GM12878 (cell line): ENCODE measurements at regions not wholly inside any gene's neighbourhood (a gene's known extent, or its start where the extent isn't known, plus 50 kb on each side); places are given as distances from the start of the nearest gene placed in this dataset.

Experiments
- ATAC-seq: fragments of 200-7000 bp; cut with Tn5 transposase; 3 replicates; pipeline ENCODE4 v1.9.1; 2020; ENCODE audit warnings: mild to moderate bottlenecking, moderate library complexity
- BruUV-seq: library from RNA; stranded (reverse); fragments of 400-500 nt; replicated peaks from 2 replicates; lab custom pipeline; 2021; lab: Mats Ljungman, UMichigan
- CTCF ChIA-PET: fragments of 300-600 bp; sonication (Branson Sonifier 250); formaldehyde crosslinking; extraction: SDS; loops from one replicate; lab custom pipeline; 2021; ENCODE audit warnings: inconsistent platforms; lab: Yijun Ruan, JAX
- POLR2A ChIA-PET: fragments of 350-600 bp; formaldehyde crosslinking; extraction: SDS; loops from one replicate; lab custom pipeline; 2021; ENCODE audit warnings: inconsistent platforms; lab: Charles Lee
- RAD21 ChIA-PET: fragments of 300-600 bp; sonication (Branson Sonifier 250); formaldehyde crosslinking; loops from one replicate; lab custom pipeline; 2023; ENCODE audit warnings: antibody characterized with exemption; ENCODE audit not compliant: unreplicated experiment; lab: Charles Lee
- SMC1A ChIA-PET: fragments of 300-600 bp; sonication (Branson Sonifier 250); formaldehyde crosslinking; loops from one replicate; lab custom pipeline; 2023; ENCODE audit not compliant: unreplicated experiment, uncharacterized antibody; lab: Charles Lee
- DNase-seq: peaks from one replicate; pipeline ENCODE4 v3.0.0-alpha.2; 2011; ENCODE audit warnings: low read depth, low spot score
- FAIRE-seq: peaks from 3 replicates; lab custom pipeline; 2011; peaks lifted over from hg19 to GRCh38; lab: Jason Lieb, UNC
- H2AFZ ChIP-seq: 2 replicates; pipeline ENCODE4 v1.6.0; 2011; ENCODE audit warnings: low read depth, low read length, control low read depth; ENCODE audit not compliant: control insufficient read depth
- H3K27ac ChIP-seq: 2 replicates; pipeline ENCODE4 v1.5.1; 2011; ENCODE audit warnings: control low read depth; ENCODE audit not compliant: control insufficient read depth, insufficient read depth
- H3K27me3 ChIP-seq, 2 experiments: replicated peaks in 1 of 2; 2 replicates each; pipeline versions ENCODE4 v1.6.0 to v1.6.1; 2011; ENCODE audit warnings: low read length in 1 of 2; ENCODE audit not compliant: control insufficient read depth in 2 of 2, insufficient read depth in 2 of 2
- H3K36me3 ChIP-seq, 2 experiments: 2 replicates each; pipeline ENCODE4 v1.5.1; 2011; ENCODE audit warnings: low read length in 1 of 2; ENCODE audit not compliant: control insufficient read depth in 2 of 2, insufficient read depth in 2 of 2
- H3K4me1 ChIP-seq: 2 replicates; pipeline ENCODE4 v1.6.1; 2011; ENCODE audit warnings: mild to moderate bottlenecking, low read length, moderate library complexity, mixed read lengths; ENCODE audit not compliant: control insufficient read depth, insufficient read depth
- H3K4me2 ChIP-seq: 2 replicates; pipeline ENCODE4 v1.6.0; 2011; ENCODE audit warnings: control low read depth; ENCODE audit not compliant: control insufficient read depth, insufficient read depth
- H3K4me3 ChIP-seq: fragments of 200-600 bp; sonication (generic); 2 replicates; pipeline ENCODE4 v1.5.1; 2016
- H3K79me2 ChIP-seq: 2 replicates; pipeline ENCODE4 v1.6.0; 2011; ENCODE audit warnings: low read length; ENCODE audit not compliant: control insufficient read depth, insufficient read depth
- H3K9ac ChIP-seq: 2 replicates; pipeline ENCODE4 v1.8.0; 2011; ENCODE audit warnings: low read length, control low read depth, mixed read lengths; ENCODE audit not compliant: control insufficient read depth, insufficient read depth
- H3K9me3 ChIP-seq: replicated peaks from 3 replicates; pipeline ENCODE4 v1.5.1; 2011; ENCODE audit warnings: mild to moderate bottlenecking, low read length; ENCODE audit not compliant: control insufficient read depth, insufficient read depth
- H4K20me1 ChIP-seq: 2 replicates; pipeline ENCODE4 v1.6.0; 2011; ENCODE audit not compliant: control insufficient read depth, insufficient read depth
- CREB1 ChIP-seq: IDR thresholded peaks from 2 replicates; pipeline ENCODE4 v1.6.1; 2012; ENCODE audit warnings: low read depth, mild to moderate bottlenecking, inconsistent platforms
- MLLT1 ChIP-seq: fragments of 450-650 bp; IDR thresholded peaks from 2 replicates; pipeline ENCODE4 v1.6.1; 2016; ENCODE audit warnings: mild to moderate bottlenecking
- POU2F2 ChIP-seq: IDR thresholded peaks from 3 replicates; pipeline ENCODE4 v1.6.1; 2011; ENCODE audit warnings: low read depth, mild to moderate bottlenecking, low read length, borderline replicate concordance
- RAD51 ChIP-seq: fragments of 450-650 bp; IDR thresholded peaks from 2 replicates; pipeline ENCODE4 v1.6.1; 2016; ENCODE audit warnings: moderate library complexity, mild to moderate bottlenecking, inconsistent platforms
- REST ChIP-seq: IDR thresholded peaks from 2 replicates; pipeline ENCODE4 v1.6.1; 2012; ENCODE audit warnings: mild to moderate bottlenecking, low read depth, low read length
- STAT3 ChIP-seq: IDR thresholded peaks from 2 replicates; pipeline ENCODE4 v1.6.1; 2011; ENCODE audit warnings: low read depth, low read length, improper control_type of control experiment
- USF1 ChIP-seq: IDR thresholded peaks from 2 replicates; pipeline ENCODE4 v1.6.1; 2011; ENCODE audit warnings: borderline replicate concordance, low read depth, mild to moderate bottlenecking, moderate library complexity, mixed read lengths, low read length; ENCODE audit not compliant: insufficient read depth; ENCODE audit errors: extremely low read length
- ZBTB40 ChIP-seq: fragments of 450-650 bp; IDR thresholded peaks from 2 replicates; pipeline ENCODE4 v1.6.1; 2016; ENCODE audit warnings: mild to moderate bottlenecking, moderate library complexity, borderline replicate concordance
- ZNF687 ChIP-seq: fragments of 450-650 bp; IDR thresholded peaks from 2 replicates; pipeline ENCODE4 v1.6.1; 2017; ENCODE audit warnings: mild to moderate bottlenecking, moderate library complexity
- WGBS: methylation state at CpG from one replicate; pipeline ENCODE4 v1.1.6; 2016; ENCODE audit warnings: low lambda C conversion rate; ENCODE audit not compliant: insufficient replicate concordance, insufficient coverage; ENCODE audit errors: missing lambda C conversion rate; 5-methylcytosine and 5-hydroxymethylcytosine counted together
- in situ Hi-C: fragments of 300-500 bp; cut with MboI; formaldehyde crosslinking; loops from 9 replicates; pipeline ENCODE4 v1.14.3; 2018; ENCODE audit warnings: mixed read lengths
- intact Hi-C: fragments of 100-400 bp; cut with micrococcal nuclease; formaldehyde crosslinking; loops from one replicate; pipeline ENCODE4 v1.14.2; 2022; ENCODE audit not compliant: unreplicated experiment

GRCh38 chr4:138510053-138510452, 267.9 kb upstream of the SLC7A11 start:
- no peaks in the 10 kb centered on the region for H3K79me2 ChIP-seq
- no peaks in the 10 kb centered on the region for H3K4me1 ChIP-seq
- ChIA-PET SMC1A (interaction anchor here (0.8 kb wide), 1 partner anchor 142 kb away, joined by 4 read pairs; no protein-coding TSS in a partner anchor), CTCF (interaction anchor here (0.9 kb wide), 1 partner anchor 419 kb away, joined by 4 read pairs; no protein-coding TSS in a partner anchor), POLR2A (no interaction called here), RAD21 (no interaction called here)
- in situ Hi-C loops (no loop called here), intact Hi-C loops (no loop called here)
- no peak overlapping the region for H2AFZ ChIP-seq
- WGBS: 0% methylated on average over 3 of the region's 3 CpGs
- no peak overlapping the region for H3K27ac ChIP-seq
- no peak for DNase-seq
- no peaks in the 10 kb centered on the region for H3K27me3 ChIP-seq
- BruUV-seq: no TSS peak
- ATAC-seq: no peak
- H3K9me3 ChIP-seq: no peaks in the 10 kb centered on the region
- H3K36me3 ChIP-seq: no peaks in the 10 kb centered on the region
- FAIRE-seq: no peak
- no peak overlapping the region for H3K9ac ChIP-seq
- no peak overlapping the region for H3K4me2 ChIP-seq
- no peaks in the 10 kb centered on the region for H4K20me1 ChIP-seq
- no peak overlapping the region for H3K4me3 ChIP-seq
- no peak for TF ChIP-seq MLLT1
- TF ChIP-seq ZBTB40: no peak
- no peak for TF ChIP-seq USF1
- no peak for TF ChIP-seq REST
- no peak for TF ChIP-seq POU2F2
- no peak for TF ChIP-seq CREB1
- TF ChIP-seq STAT3: no peak
- no peak for TF ChIP-seq ZNF687
- no peak for TF ChIP-seq RAD51
